B cell (primary cell): ENCODE measurements at regions not wholly inside any gene's neighbourhood (a gene's known extent, or its start where the extent isn't known, plus 50 kb on each side); places are given as distances from the start of the nearest gene placed in this dataset.

Source experiments
- ATAC-seq: fragments of 200-7000 bp; cut with Tn5 transposase; one replicate; pipeline ENCODE4 v1.10.0; 2021; ENCODE audit warnings: low read depth, mild to moderate bottlenecking, moderate number of reproducible peaks, moderate library complexity
- CTCF ChIA-PET: fragments of 350-600 bp; sonication (Branson Sonifier 250); formaldehyde crosslinking; loops from one replicate; lab custom pipeline; 2021; ENCODE audit warnings: antibody characterized with exemption, inconsistent platforms; lab: Charles Lee
- POLR2A ChIA-PET: fragments of 350-600 bp; sonication (Branson Sonifier 250); formaldehyde crosslinking; loops from one replicate; lab custom pipeline; 2021; ENCODE audit warnings: antibody characterized with exemption; lab: Charles Lee
- DNase-seq: peaks from one replicate; pipeline ENCODE4 v3.0.0; 2013
- H2AFZ ChIP-seq: 2 replicates; pipeline ENCODE4 v1.6.1; 2012; ENCODE audit warnings: mild to moderate bottlenecking, low read depth, low read length; ENCODE audit not compliant: insufficient read depth, poor library complexity, severe bottlenecking
- H3K27ac ChIP-seq, 2 donors: 1 replicate in 1 of 2; 2 replicates in 1 of 2; pipeline ENCODE4 v1.5.1; 2012 to 2013; ENCODE audit warnings: low read length in 2 of 2, mild to moderate bottlenecking in 2 of 2, moderate library complexity in 1 of 2
- H3K27me3 ChIP-seq, 4 experiments: fragments of 200-600 bp in 1 of 4; sonication (generic) in 1 of 4; replicated peaks in 1 of 4; 1 replicate in 2 of 4; 2 replicates in 2 of 4; pipeline versions ENCODE4 v1.6.1 to v1.7.0; 2013 to 2016; ENCODE audit warnings: low read length in 3 of 4, mild to moderate bottlenecking in 2 of 4, mixed read lengths in 1 of 4, moderate library complexity in 1 of 4; ENCODE audit not compliant: insufficient read depth in 4 of 4, control insufficient read depth in 3 of 4; ENCODE audit errors: control extremely low read depth in 1 of 4
- H3K36me3 ChIP-seq, 2 experiments: replicated peaks in 1 of 2; 1 replicate in 1 of 2; 2 replicates in 1 of 2; pipeline versions ENCODE4 v1.6.1 to v1.7.1; 2013; ENCODE audit warnings: low read length in 1 of 2; ENCODE audit not compliant: insufficient read depth in 2 of 2, control insufficient read depth in 1 of 2; ENCODE audit errors: control extremely low read depth in 1 of 2, extremely low read depth in 1 of 2
- H3K4me1 ChIP-seq, 2 donors: fragments of 200-600 bp in 1 of 2; sonication (generic) in 1 of 2; 1 replicate in 1 of 2; 2 replicates in 1 of 2; pipeline versions ENCODE4 v1.5.1 to v1.6.1; 2013 to 2017; ENCODE audit warnings: low read length in 2 of 2; ENCODE audit not compliant: control insufficient read depth in 2 of 2, insufficient read depth in 2 of 2
- H3K4me2 ChIP-seq: replicated peaks from 2 replicates; pipeline ENCODE3; 2012; ENCODE audit warnings: mild to moderate bottlenecking, low read depth, low read length; ENCODE audit not compliant: poor library complexity, severe bottlenecking
- H3K4me3 ChIP-seq, 5 experiments: fragments of 200-600 bp in 1 of 5; sonication (generic) in 1 of 5; 1 replicate in 3 of 5; 2 replicates in 2 of 5; pipeline versions ENCODE4 v1.5.1 to v1.7.0; 2011 to 2016; ENCODE audit warnings: low read length in 4 of 5, mild to moderate bottlenecking in 4 of 5, low read depth in 2 of 5, control low read depth in 1 of 5, moderate library complexity in 1 of 5; ENCODE audit not compliant: insufficient read depth in 1 of 5; ENCODE audit errors: control extremely low read depth in 1 of 5, extremely low read depth in 1 of 5
- H3K79me2 ChIP-seq: fragments of 200-600 bp; sonication (generic); one replicate; pipeline ENCODE4 v1.6.0; 2016; ENCODE audit warnings: low read length; ENCODE audit not compliant: control insufficient read depth, insufficient read depth
- H3K9ac ChIP-seq: fragments of 200-600 bp; sonication (generic); 2 replicates; pipeline ENCODE4 v1.6.1; 2017; ENCODE audit warnings: mild to moderate bottlenecking, low read length, moderate library complexity
- H3K9me3 ChIP-seq, 3 donors: one replicate each; pipeline versions ENCODE4 v1.6.1 to v1.7.1; 2013; ENCODE audit warnings: low read length in 2 of 3; ENCODE audit not compliant: control insufficient read depth in 2 of 3, insufficient read depth in 1 of 3; ENCODE audit errors: control extremely low read depth in 1 of 3
- H4K20me1 ChIP-seq: 2 replicates; pipeline ENCODE4 v1.6.0; 2012; ENCODE audit warnings: mild to moderate bottlenecking, low read length; ENCODE audit not compliant: insufficient read depth, control insufficient read depth, poor library complexity, severe bottlenecking
- H3K27ac Mint-ChIP-seq: one replicate; pipeline ENCODE4 v1.8.0; 2021; ENCODE audit warnings: mixed read lengths
- H3K27me3 Mint-ChIP-seq: one replicate; pipeline ENCODE4 v1.8.0; 2021; ENCODE audit warnings: mixed read lengths
- H3K4me1 Mint-ChIP-seq: one replicate; pipeline ENCODE4 v1.8.0; 2021; ENCODE audit warnings: mixed read lengths
- H3K4me3 Mint-ChIP-seq: one replicate; pipeline ENCODE4 v1.8.0; 2021; ENCODE audit warnings: mixed read lengths
- H3K9me3 Mint-ChIP-seq: one replicate; pipeline ENCODE4 v1.8.0; 2022; ENCODE audit warnings: mixed read lengths; ENCODE audit not compliant: insufficient read depth
- CTCF ChIP-seq: fragments of 200-600 bp; IDR thresholded peaks from one replicate; pipeline ENCODE4 v1.8.0; 2022; ENCODE audit warnings: antibody characterized with exemption, mild to moderate bottlenecking
- EZH2 ChIP-seq: IDR thresholded peaks from 2 replicates; pipeline ENCODE4 v1.6.1; 2012; ENCODE audit warnings: borderline replicate concordance, low read depth, mild to moderate bottlenecking, moderate library complexity, low read length; ENCODE audit not compliant: insufficient read depth, poor library complexity, severe bottlenecking
- WGBS: methylation state at CpG from one replicate; pipeline ENCODE4 v1.1.5; 2013; ENCODE audit warnings: missing lambda C conversion rate; ENCODE audit not compliant: insufficient coverage; 5-methylcytosine and 5-hydroxymethylcytosine counted together
- intact Hi-C: fragments of 100-400 bp; cut with micrococcal nuclease; formaldehyde crosslinking; loops from one replicate; pipeline ENCODE4 v1.10.0; 2022

GRCh38 chr2:176830362-176830761, 382.2 kb upstream of the HNRNPA3 start:
- POLR2A ChIA-PET = no interaction called here
- Histone ChIP-seq H3K4me2 (no peak overlapping the region), H3K36me3 (no peaks in the 10 kb centered on the region), H3K79me2 (no peaks in the 10 kb centered on the region), H3K4me3 (no peak overlapping the region), H3K4me1 (no peaks in the 10 kb centered on the region), H2AFZ (no peak overlapping the region), H3K27me3 (peaks cover 0 to 3% (median 0%) of the 10 kb centered on the region in 4 experiments), H3K9me3 (no peaks in the 10 kb centered on the region), H3K9ac (no peak overlapping the region), H4K20me1 (no peaks in the 10 kb centered on the region), H3K27ac (no peak overlapping the region)
- TF ChIP-seq CTCF (no peak), EZH2 (no peak)
- Mint-ChIP-seq H3K9me3 (no peaks in the 10 kb centered on the region), H3K4me3 (no peak overlapping the region), H3K27ac (no peak overlapping the region), H3K27me3 (peaks cover 38% of the 10 kb centered on the region), H3K4me1 (no peaks in the 10 kb centered on the region)
- intact Hi-C loops = no loop called here
- ATAC-seq (no peak), DNase-seq (no peak)
- WGBS = 73% methylated on average over 2 of the region's 3 CpGs
- CTCF ChIA-PET = no interaction called here

GRCh38 chr2:176832086-176832485, 380.5 kb upstream of the HNRNPA3 start:
- no peak overlapping the region for H2AFZ ChIP-seq
- intact Hi-C loops = no loop called here
- H3K79me2 ChIP-seq = no peaks in the 10 kb centered on the region
- Mint-ChIP-seq H3K27me3 (peaks cover 39% of the 10 kb centered on the region), H3K4me3 (no peak overlapping the region), H3K9me3 (no peaks in the 10 kb centered on the region), H3K4me1 (no peaks in the 10 kb centered on the region), H3K27ac (no peak overlapping the region)
- H3K27ac ChIP-seq = no peak overlapping the region
- CTCF ChIA-PET = interaction anchor here (0.6 kb wide), 1 partner anchor 317 kb away, joined by 4 read pairs; no protein-coding TSS in a partner anchor
- DNase-seq = no peak
- TF ChIP-seq EZH2 (no peak), CTCF (no peak)
- no peak overlapping the region for H3K4me3 ChIP-seq
- POLR2A ChIA-PET = no interaction called here
- H3K4me1 ChIP-seq = no peaks in the 10 kb centered on the region
- no peak overlapping the region for H3K4me2 ChIP-seq
- no peak overlapping the region for H3K9ac ChIP-seq
- no peaks in the 10 kb centered on the region for H4K20me1 ChIP-seq
- H3K9me3 ChIP-seq = no peaks in the 10 kb centered on the region
- ATAC-seq = no peak
- WGBS = 73% methylated on average over 4 of the region's 6 CpGs
- H3K27me3 ChIP-seq = peaks cover 0 to 2% (median 0%) of the 10 kb centered on the region in 4 experiments
- H3K36me3 ChIP-seq = no peaks in the 10 kb centered on the region
